Fibroblast of the conjunctiva (primary cell): ENCODE measurements at regions not wholly inside any gene's neighbourhood (a gene's known extent, or its start where the extent isn't known, plus 50 kb on each side); places are given as distances from the start of the nearest gene placed in this dataset.
"Not testable (repeated sequence)": the region's sequence is repeated elsewhere in the genome, so short reads cannot be mapped to it uniquely, and the experiment has no call there.

Source experiments
- DNase-seq: peaks from one replicate; pipeline ENCODE4 v3.0.0-alpha.2; 2010; ENCODE audit warnings: low read depth

GRCh38 chr4:163693776-163694175 lies 199.3 kb downstream of the TMA16 start:
- no peak for DNase-seq

GRCh38 chr4:163694385-163694784 lies 199.9 kb downstream of the TMA16 start:
- DNase-seq = no peak

GRCh38 chr4:163697121-163697520 lies 202.6 kb downstream of the TMA16 start:
- DNase-seq = peak; percentile 36

GRCh38 chr4:163700383-163700782 lies 205.9 kb downstream of the TMA16 start:
- DNase-seq = not testable (repeated sequence)

- DNase-seq = no peak
These were observed 207.4 kb downstream of the TMA16 start for GRCh38 chr4:163701916-163702315.

GRCh38 chr4:163702736-163703135 lies 208.2 kb downstream of the TMA16 start:
- no peak for DNase-seq

GRCh38 chr4:163703251-163703650 lies 208.8 kb downstream of the TMA16 start:
- DNase-seq = no peak

GRCh38 chr4:163707873-163708272 lies 213.4 kb downstream of the TMA16 start:
- no peak for DNase-seq

GRCh38 chr4:163709601-163710000 lies 215.1 kb downstream of the TMA16 start:
- DNase-seq = no peak

GRCh38 chr4:163710158-163710557 lies 215.7 kb downstream of the TMA16 start:
- no peak for DNase-seq

- DNase-seq = not testable (repeated sequence)
These were observed 230.0 kb downstream of the TMA16 start for GRCh38 chr4:163724495-163724894.

- DNase-seq = no peak
These were observed 232.2 kb downstream of the TMA16 start for GRCh38 chr4:163726641-163727040.

- DNase-seq = no peak
These were observed 236.6 kb downstream of the TMA16 start for GRCh38 chr4:163731071-163731470.

GRCh38 chr4:163732473-163732872 lies 238.0 kb downstream of the TMA16 start:
- DNase-seq = no peak

- no peak for DNase-seq
These were observed 242.4 kb downstream of the TMA16 start for GRCh38 chr4:163736876-163737275.

- not testable (repeated sequence) for DNase-seq
These were observed 243.4 kb downstream of the TMA16 start for GRCh38 chr4:163737846-163738245.

GRCh38 chr4:163738521-163738920 lies 244.0 kb downstream of the TMA16 start:
- DNase-seq = no peak

GRCh38 chr4:163744861-163745260 lies 250.4 kb downstream of the TMA16 start:
- DNase-seq = no peak

GRCh38 chr4:163747293-163747692 lies 252.8 kb downstream of the TMA16 start:
- DNase-seq = no peak

GRCh38 chr4:163747886-163748285 lies 253.4 kb downstream of the TMA16 start:
- no peak for DNase-seq

- no peak for DNase-seq
These were observed 254.0 kb downstream of the TMA16 start for GRCh38 chr4:163748449-163748848.

GRCh38 chr4:163755013-163755412 lies 260.5 kb downstream of the TMA16 start:
- no peak for DNase-seq

- DNase-seq = no peak
These were observed 262.7 kb downstream of the TMA16 start for GRCh38 chr4:163757219-163757618.

- no peak for DNase-seq
These were observed 263.5 kb downstream of the TMA16 start for GRCh38 chr4:163758032-163758431.

GRCh38 chr4:163762741-163763140 lies 268.3 kb downstream of the TMA16 start:
- DNase-seq = no peak
